NT2/D1 (cell line): ENCODE measurements at regions not wholly inside any gene's neighbourhood (a gene's known extent, or its start where the extent isn't known, plus 50 kb on each side); places are given as distances from the start of the nearest gene placed in this dataset.
"Not testable (repeated sequence)": the region's sequence is repeated elsewhere in the genome, so short reads cannot be mapped to it uniquely, and the experiment has no call there.

Experiments used
- DNase-seq: peaks from one replicate; pipeline ENCODE4 v3.0.0-alpha.2; 2011; ENCODE audit warnings: low read depth, low spot score
- H3K27me3 ChIP-seq: 2 replicates; pipeline ENCODE4 v1.6.0; 2011; ENCODE audit warnings: mild to moderate bottlenecking; ENCODE audit not compliant: insufficient read length, insufficient read depth
- H3K36me3 ChIP-seq: 2 replicates; pipeline ENCODE4 v1.6.1; 2011; ENCODE audit warnings: mild to moderate bottlenecking, low read length, mixed read lengths; ENCODE audit not compliant: insufficient read depth, insufficient read length
- H3K4me1 ChIP-seq: 2 replicates; pipeline ENCODE4 v1.5.1; 2011; ENCODE audit not compliant: insufficient read depth, insufficient read length
- H3K4me3 ChIP-seq: 2 replicates; pipeline ENCODE4 v1.5.1; 2011; ENCODE audit warnings: low read depth; ENCODE audit not compliant: insufficient read length
- H3K9ac ChIP-seq: 2 replicates; pipeline ENCODE4 v1.6.0; 2011; ENCODE audit warnings: low read depth; ENCODE audit not compliant: insufficient read length
- H3K9me3 ChIP-seq: 2 replicates; pipeline ENCODE4 v1.5.1; 2011; ENCODE audit warnings: mild to moderate bottlenecking, low read length; ENCODE audit not compliant: insufficient read depth
- SUZ12 ChIP-seq: IDR thresholded peaks from 2 replicates; pipeline ENCODE4 v1.6.1; 2011; ENCODE audit not compliant: insufficient read length, insufficient read depth; ENCODE audit errors: extremely low read depth
- YY1 ChIP-seq: IDR thresholded peaks from 2 replicates; pipeline ENCODE4 v1.6.1; 2011; ENCODE audit not compliant: insufficient read length, insufficient read depth
- ZNF274 ChIP-seq: IDR thresholded peaks from 2 replicates; pipeline ENCODE4 v1.6.1; 2011; ENCODE audit warnings: mild to moderate bottlenecking, low read depth, low read length

GRCh38 chr22:48920776-48921241 lies 906.9 kb downstream of the BRD1 start:
- no peak for DNase-seq
- H3K9me3 ChIP-seq: peaks cover 13% of the 10 kb centered on the region
- no peak overlapping the region for H3K4me3 ChIP-seq
- no peak overlapping the region for H3K9ac ChIP-seq
- H3K27me3 ChIP-seq: no peaks in the 10 kb centered on the region
- H3K4me1 ChIP-seq: peaks cover 3% of the 10 kb centered on the region
- no peaks in the 10 kb centered on the region for H3K36me3 ChIP-seq
- TF ChIP-seq ZNF274: no peak
- no peak for TF ChIP-seq SUZ12
- no peak for TF ChIP-seq YY1

DNA sequence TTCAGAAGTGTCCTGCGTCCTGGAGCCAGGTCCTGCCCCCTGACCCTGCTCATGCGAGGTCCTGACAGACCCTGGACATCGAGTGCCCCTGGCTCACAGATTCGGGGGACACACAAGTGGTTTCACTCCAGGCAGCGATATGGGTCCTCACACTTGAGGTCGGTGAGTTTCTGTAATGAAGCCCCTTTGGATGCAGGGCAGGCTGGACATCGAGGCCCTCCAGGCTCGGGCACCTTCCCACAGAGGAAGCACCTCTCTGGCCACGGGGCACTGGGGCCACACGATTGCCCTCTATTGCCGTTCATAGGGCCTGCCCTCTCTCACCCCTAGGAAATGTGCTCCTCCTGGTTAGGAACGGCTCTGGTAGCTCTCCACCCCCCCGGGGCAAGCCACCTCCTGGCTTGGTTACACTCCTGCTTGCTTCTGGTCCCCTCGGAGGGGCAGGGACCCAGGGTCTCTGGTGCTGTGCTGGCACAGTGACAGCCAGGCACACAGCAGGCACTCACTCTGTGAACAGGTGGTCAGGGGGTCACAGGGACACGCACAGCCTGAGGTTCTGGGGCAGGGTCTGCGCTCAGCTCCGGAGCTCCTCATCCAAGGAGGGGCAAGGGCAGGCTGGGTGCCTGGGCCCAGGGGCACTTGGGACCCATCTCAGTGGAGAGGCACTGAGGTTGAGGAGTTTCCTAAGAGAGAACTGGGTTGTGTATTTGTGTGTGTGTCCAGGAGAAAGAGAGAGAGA lies 907.7 kb downstream of the BRD1 start:
- DNase-seq: no peak
- TF ChIP-seq YY1: no peak
- no peak for TF ChIP-seq SUZ12
- no peak for TF ChIP-seq ZNF274
- H3K4me3 ChIP-seq: no peak overlapping the region
- no peak overlapping the region for H3K9ac ChIP-seq
- H3K4me1 ChIP-seq: peaks cover 3% of the 10 kb centered on the region
- H3K9me3 ChIP-seq: peaks cover 13% of the 10 kb centered on the region
- no peaks in the 10 kb centered on the region for H3K36me3 ChIP-seq
- no peaks in the 10 kb centered on the region for H3K27me3 ChIP-seq

DNA sequence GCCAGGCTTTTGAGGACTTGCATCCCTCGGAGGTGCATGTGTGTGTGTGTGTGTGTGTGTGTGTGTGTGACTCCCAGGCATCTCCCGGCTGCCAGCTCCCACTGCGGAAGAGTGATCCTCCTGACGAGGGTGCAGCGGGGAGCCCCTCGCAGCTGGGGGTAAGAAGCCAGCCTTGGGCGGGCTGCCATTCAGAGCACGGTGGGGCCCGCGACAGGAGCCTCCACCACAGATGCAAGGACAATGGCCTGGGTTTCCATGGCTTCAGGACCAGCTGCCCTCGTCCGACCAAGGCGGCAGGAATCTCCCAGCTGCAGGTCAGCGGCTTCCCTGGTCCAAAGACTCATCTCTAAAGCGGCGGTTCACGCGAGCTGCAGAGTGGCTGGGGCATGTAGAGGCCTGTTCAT lies 908.5 kb downstream of the BRD1 start:
- Histone ChIP-seq H3K4me3 (no peak overlapping the region), H3K27me3 (no peaks in the 10 kb centered on the region), H3K9ac (no peak overlapping the region), H3K9me3 (peaks cover 13% of the 10 kb centered on the region), H3K36me3 (no peaks in the 10 kb centered on the region), H3K4me1 (peaks cover 3% of the 10 kb centered on the region)
- no peak for TF ChIP-seq SUZ12
- TF ChIP-seq ZNF274: no peak
- no peak for TF ChIP-seq YY1
- DNase-seq: no peak

GRCh38 chr22:48918585-48919186 lies 909.0 kb downstream of the BRD1 start:
- DNase-seq: no peak
- Histone ChIP-seq H3K9me3 (peaks cover 13% of the 10 kb centered on the region), H3K4me1 (peaks cover 3% of the 10 kb centered on the region), H3K9ac (no peak overlapping the region), H3K4me3 (no peak overlapping the region), H3K27me3 (no peaks in the 10 kb centered on the region), H3K36me3 (no peaks in the 10 kb centered on the region)
- TF ChIP-seq ZNF274 (no peak), YY1 (no peak), SUZ12 (no peak)

GRCh38 chr22:48912356-48913066 lies 915.2 kb downstream of the BRD1 start:
- H3K9ac ChIP-seq, H3K27me3 ChIP-seq, H3K36me3 ChIP-seq, H3K4me3 ChIP-seq, DNase-seq, H3K4me1 ChIP-seq: not testable (repeated sequence)
- H3K9me3 ChIP-seq: peaks cover 13% of the 10 kb centered on the region

DNA sequence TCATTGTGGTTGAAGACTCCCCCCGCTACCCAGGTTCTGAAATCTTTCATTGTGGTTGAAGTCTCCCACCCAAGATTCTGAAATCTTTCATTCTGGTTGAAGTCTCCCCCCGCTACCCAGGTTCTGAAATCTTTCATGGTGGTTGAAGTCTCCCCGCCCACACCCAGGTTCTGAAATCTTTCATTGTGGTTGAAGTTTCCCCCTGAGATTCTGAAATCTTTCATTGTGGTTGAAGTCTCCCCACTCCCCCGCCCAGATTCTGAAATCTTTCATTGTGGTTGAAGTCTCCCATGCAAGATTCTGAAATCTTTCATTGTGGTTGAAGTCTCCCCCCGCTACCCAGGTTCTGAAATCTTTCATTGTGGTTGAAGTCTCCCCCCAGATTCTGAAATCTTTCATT lies 916.0 kb downstream of the BRD1 start:
- H3K9me3 ChIP-seq: not testable (repeated sequence)

GRCh38 chr22:48911067-48911466 lies 916.6 kb downstream of the BRD1 start:
- DNase-seq, H3K9ac ChIP-seq, H3K4me1 ChIP-seq, H3K36me3 ChIP-seq, H3K9me3 ChIP-seq, H3K4me3 ChIP-seq, H3K27me3 ChIP-seq: not testable (repeated sequence)

More for the DNA sequence above, 916.0 kb downstream of the BRD1 start:
- H3K27me3 ChIP-seq, H3K4me1 ChIP-seq, H3K4me3 ChIP-seq, H3K36me3 ChIP-seq, H3K9ac ChIP-seq, DNase-seq: not testable (repeated sequence)
